ENCODE measurements at regions not wholly inside any gene's neighbourhood (a gene's known extent, or its start where the extent isn't known, plus 50 kb on each side); places are given as distances from the start of the nearest gene placed in this dataset.

DNA sequence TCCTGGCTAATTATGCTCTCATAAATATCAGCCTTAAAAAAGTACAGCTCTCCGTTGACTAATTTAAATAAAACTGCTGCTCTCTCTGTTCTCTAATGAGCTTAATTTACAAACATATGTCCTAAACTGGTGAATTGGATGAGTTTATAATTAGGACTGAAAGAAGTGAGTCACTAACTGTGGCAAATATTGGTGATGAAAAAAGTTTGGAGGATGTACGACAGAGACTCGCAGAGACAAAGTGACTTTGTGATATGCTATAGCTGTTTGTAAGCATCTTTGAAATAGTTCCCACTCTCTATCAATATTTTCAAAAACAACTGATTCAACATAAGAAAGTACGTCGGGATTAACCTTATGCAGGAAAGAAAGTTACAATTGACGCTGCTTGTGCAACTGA is 138.9 kb upstream of the TMEFF2 start:
- Mint-ChIP-seq H3K36me3 (ENCODE audit: low read depth, unreplicated experiment) (no peaks in the 10 kb centered on the region), H3K27ac (ENCODE audit: unreplicated experiment) (no peak overlapping the region), H3K27me3 (ENCODE audit: low read depth, unreplicated experiment) (no peaks in the 10 kb centered on the region), H3K9me3 (ENCODE audit: unreplicated experiment) (no peaks in the 10 kb centered on the region), H3K4me1 (ENCODE audit: low read depth, unreplicated experiment) (no peaks in the 10 kb centered on the region), H3K4me3 (ENCODE audit: unreplicated experiment) (no peak overlapping the region)
- no peak overlapping the region for H3K4me3 ChIP-seq (ENCODE audit: insufficient read depth, low read depth, low read length)
- no peaks in the 10 kb centered on the region for H3K36me3 ChIP-seq (ENCODE audit: insufficient read depth, low read length)
- no peak overlapping the region for H3K27ac ChIP-seq (ENCODE audit: low read depth, low read length)
- H3K4me1 ChIP-seq (ENCODE audit: insufficient read depth, low read length), result no peaks in the 10 kb centered on the region
- H3K79me2 ChIP-seq (ENCODE audit: insufficient read depth, low read length), result no peaks in the 10 kb centered on the region
- TF ChIP-seq, protein P1, sequence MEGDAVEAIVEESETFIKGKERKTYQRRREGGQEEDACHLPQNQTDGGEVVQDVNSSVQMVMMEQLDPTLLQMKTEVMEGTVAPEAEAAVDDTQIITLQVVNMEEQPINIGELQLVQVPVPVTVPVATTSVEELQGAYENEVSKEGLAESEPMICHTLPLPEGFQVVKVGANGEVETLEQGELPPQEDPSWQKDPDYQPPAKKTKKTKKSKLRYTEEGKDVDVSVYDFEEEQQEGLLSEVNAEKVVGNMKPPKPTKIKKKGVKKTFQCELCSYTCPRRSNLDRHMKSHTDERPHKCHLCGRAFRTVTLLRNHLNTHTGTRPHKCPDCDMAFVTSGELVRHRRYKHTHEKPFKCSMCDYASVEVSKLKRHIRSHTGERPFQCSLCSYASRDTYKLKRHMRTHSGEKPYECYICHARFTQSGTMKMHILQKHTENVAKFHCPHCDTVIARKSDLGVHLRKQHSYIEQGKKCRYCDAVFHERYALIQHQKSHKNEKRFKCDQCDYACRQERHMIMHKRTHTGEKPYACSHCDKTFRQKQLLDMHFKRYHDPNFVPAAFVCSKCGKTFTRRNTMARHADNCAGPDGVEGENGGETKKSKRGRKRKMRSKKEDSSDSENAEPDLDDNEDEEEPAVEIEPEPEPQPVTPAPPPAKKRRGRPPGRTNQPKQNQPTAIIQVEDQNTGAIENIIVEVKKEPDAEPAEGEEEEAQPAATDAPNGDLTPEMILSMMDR (IDR thresholded peaks at IDR 0.05; ENCODE audit: insufficient read depth, low read depth, low read length), result no peak
- TF ChIP-seq EZH2 (IDR thresholded peaks at IDR 0.05; ENCODE audit: insufficient read depth, low read length), result no peak
- no peak for FAIRE-seq
- no peak overlapping the region for H3K4me2 ChIP-seq (ENCODE audit: low read length)
- no peak for DNase-seq (ENCODE audit: low read depth)
- no peaks in the 10 kb centered on the region for H3K27me3 ChIP-seq (ENCODE audit: insufficient read depth, low read length)
- no peaks in the 10 kb centered on the region for H4K20me1 ChIP-seq (ENCODE audit: insufficient read depth, low read length)
- no peak overlapping the region for H3K9ac ChIP-seq (ENCODE audit: low read length)
- H2AFZ ChIP-seq (ENCODE audit: low read depth, low read length), result no peak overlapping the region
- no peaks in the 10 kb centered on the region for H3K9me3 ChIP-seq (ENCODE audit: insufficient read depth, low read depth, low read length)

DNA sequence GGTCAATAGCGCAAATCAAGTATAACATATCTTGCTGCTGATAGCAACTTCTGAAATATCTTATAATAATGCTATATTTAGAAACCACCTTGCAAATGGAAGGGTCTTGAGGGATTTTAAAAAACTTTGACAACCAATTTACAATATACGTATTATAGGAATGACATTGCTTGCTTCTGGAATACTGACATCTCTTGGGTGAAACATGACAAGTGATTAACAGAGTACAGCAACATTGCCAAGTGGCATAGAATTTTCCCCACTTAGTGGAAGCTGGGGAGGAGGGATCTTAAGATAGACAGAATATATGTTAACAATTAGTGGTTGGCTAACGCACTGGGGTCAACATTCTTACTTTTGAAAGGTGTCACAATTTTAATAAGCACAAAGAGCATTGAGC is 133.6 kb upstream of the TMEFF2 start:
- H3K36me3 Mint-ChIP-seq (ENCODE audit: low read depth, unreplicated experiment), result no peaks in the 10 kb centered on the region
- H3K27ac Mint-ChIP-seq (ENCODE audit: unreplicated experiment), result no peak overlapping the region
- H3K9me3 Mint-ChIP-seq (ENCODE audit: unreplicated experiment), result no peaks in the 10 kb centered on the region
- TF ChIP-seq, protein P1 (IDR thresholded peaks at IDR 0.05; ENCODE audit: insufficient read depth, low read depth, low read length), result no peak
- no peak for TF ChIP-seq EZH2 (IDR thresholded peaks at IDR 0.05; ENCODE audit: insufficient read depth, low read length)
- no peaks in the 10 kb centered on the region for H3K4me1 Mint-ChIP-seq (ENCODE audit: low read depth, unreplicated experiment)
- H3K4me1 ChIP-seq (ENCODE audit: insufficient read depth, low read length), result no peaks in the 10 kb centered on the region
- H3K9ac ChIP-seq (ENCODE audit: low read length), result no peak overlapping the region
- H3K4me3 Mint-ChIP-seq (ENCODE audit: unreplicated experiment), result no peak overlapping the region
- no peak overlapping the region for H2AFZ ChIP-seq (ENCODE audit: low read depth, low read length)
- no peak overlapping the region for H3K4me2 ChIP-seq (ENCODE audit: low read length)
- H3K36me3 ChIP-seq (ENCODE audit: insufficient read depth, low read length), result no peaks in the 10 kb centered on the region
- H3K27me3 Mint-ChIP-seq (ENCODE audit: low read depth, unreplicated experiment), result no peaks in the 10 kb centered on the region
- H3K27me3 ChIP-seq (ENCODE audit: insufficient read depth, low read length), result no peaks in the 10 kb centered on the region
- H3K9me3 ChIP-seq (ENCODE audit: insufficient read depth, low read depth, low read length), result no peaks in the 10 kb centered on the region
- H3K27ac ChIP-seq (ENCODE audit: low read depth, low read length), result no peak overlapping the region
- H4K20me1 ChIP-seq (ENCODE audit: insufficient read depth, low read length), result no peaks in the 10 kb centered on the region
- FAIRE-seq, result no peak
- no peaks in the 10 kb centered on the region for H3K79me2 ChIP-seq (ENCODE audit: insufficient read depth, low read length)
- no peak overlapping the region for H3K4me3 ChIP-seq (ENCODE audit: insufficient read depth, low read depth, low read length)
- no peak for DNase-seq (ENCODE audit: low read depth)

GRCh38 chr2:192327576-192327975 is 132.8 kb upstream of the TMEFF2 start:
- no peak overlapping the region for H3K4me2 ChIP-seq (ENCODE audit: low read length)
- FAIRE-seq (no peak), DNase-seq (ENCODE audit: low read depth) (no peak)
- H3K9ac ChIP-seq (ENCODE audit: low read length), result no peak overlapping the region
- Mint-ChIP-seq H3K4me3 (ENCODE audit: unreplicated experiment) (no peak overlapping the region), H3K4me1 (ENCODE audit: low read depth, unreplicated experiment) (no peaks in the 10 kb centered on the region), H3K27ac (ENCODE audit: unreplicated experiment) (no peak overlapping the region), H3K9me3 (ENCODE audit: unreplicated experiment) (no peaks in the 10 kb centered on the region), H3K36me3 (ENCODE audit: low read depth, unreplicated experiment) (no peaks in the 10 kb centered on the region), H3K27me3 (ENCODE audit: low read depth, unreplicated experiment) (no peaks in the 10 kb centered on the region)
- no peaks in the 10 kb centered on the region for H3K36me3 ChIP-seq (ENCODE audit: insufficient read depth, low read length)
- no peak overlapping the region for H2AFZ ChIP-seq (ENCODE audit: low read depth, low read length)
- no peak overlapping the region for H3K4me3 ChIP-seq (ENCODE audit: insufficient read depth, low read depth, low read length)
- no peaks in the 10 kb centered on the region for H3K79me2 ChIP-seq (ENCODE audit: insufficient read depth, low read length)
- no peak for TF ChIP-seq EZH2 (IDR thresholded peaks at IDR 0.05; ENCODE audit: insufficient read depth, low read length)
- TF ChIP-seq, protein P1 (IDR thresholded peaks at IDR 0.05; ENCODE audit: insufficient read depth, low read depth, low read length), result no peak
- no peaks in the 10 kb centered on the region for H3K27me3 ChIP-seq (ENCODE audit: insufficient read depth, low read length)
- no peaks in the 10 kb centered on the region for H3K9me3 ChIP-seq (ENCODE audit: insufficient read depth, low read depth, low read length)
- no peaks in the 10 kb centered on the region for H4K20me1 ChIP-seq (ENCODE audit: insufficient read depth, low read length)
- H3K27ac ChIP-seq (ENCODE audit: low read depth, low read length), result no peak overlapping the region
- H3K4me1 ChIP-seq (ENCODE audit: insufficient read depth, low read length), result no peaks in the 10 kb centered on the region
